GM12878 (cell line): ENCODE measurements at regions not wholly inside any gene's neighbourhood (a gene's known extent, or its start where the extent isn't known, plus 50 kb on each side); places are given as distances from the start of the nearest gene placed in this dataset.

Experiments
- ATAC-seq: fragments of 200-7000 bp; cut with Tn5 transposase; 3 replicates; pipeline ENCODE4 v1.9.1; 2020; ENCODE audit warnings: mild to moderate bottlenecking, moderate library complexity
- BruUV-seq: library from RNA; stranded (reverse); fragments of 400-500 nt; replicated peaks from 2 replicates; lab custom pipeline; 2021; lab: Mats Ljungman, UMichigan
- CTCF ChIA-PET: fragments of 300-600 bp; sonication (Branson Sonifier 250); formaldehyde crosslinking; extraction: SDS; loops from one replicate; lab custom pipeline; 2021; ENCODE audit warnings: inconsistent platforms; lab: Yijun Ruan, JAX
- POLR2A ChIA-PET: fragments of 350-600 bp; formaldehyde crosslinking; extraction: SDS; loops from one replicate; lab custom pipeline; 2021; ENCODE audit warnings: inconsistent platforms; lab: Charles Lee
- RAD21 ChIA-PET: fragments of 300-600 bp; sonication (Branson Sonifier 250); formaldehyde crosslinking; loops from one replicate; lab custom pipeline; 2023; ENCODE audit warnings: antibody characterized with exemption; ENCODE audit not compliant: unreplicated experiment; lab: Charles Lee
- SMC1A ChIA-PET: fragments of 300-600 bp; sonication (Branson Sonifier 250); formaldehyde crosslinking; loops from one replicate; lab custom pipeline; 2023; ENCODE audit not compliant: unreplicated experiment, uncharacterized antibody; lab: Charles Lee
- DNase-seq: peaks from one replicate; pipeline ENCODE4 v3.0.0-alpha.2; 2011; ENCODE audit warnings: low read depth, low spot score
- FAIRE-seq: peaks from 3 replicates; lab custom pipeline; 2011; peaks lifted over from hg19 to GRCh38; lab: Jason Lieb, UNC
- H2AFZ ChIP-seq: 2 replicates; pipeline ENCODE4 v1.6.0; 2011; ENCODE audit warnings: low read depth, low read length, control low read depth; ENCODE audit not compliant: control insufficient read depth
- H3K27ac ChIP-seq: 2 replicates; pipeline ENCODE4 v1.5.1; 2011; ENCODE audit warnings: control low read depth; ENCODE audit not compliant: control insufficient read depth, insufficient read depth
- H3K27me3 ChIP-seq, 2 experiments: replicated peaks in 1 of 2; 2 replicates each; pipeline versions ENCODE4 v1.6.0 to v1.6.1; 2011; ENCODE audit warnings: low read length in 1 of 2; ENCODE audit not compliant: control insufficient read depth in 2 of 2, insufficient read depth in 2 of 2
- H3K36me3 ChIP-seq, 2 experiments: 2 replicates each; pipeline ENCODE4 v1.5.1; 2011; ENCODE audit warnings: low read length in 1 of 2; ENCODE audit not compliant: control insufficient read depth in 2 of 2, insufficient read depth in 2 of 2
- H3K4me1 ChIP-seq: 2 replicates; pipeline ENCODE4 v1.6.1; 2011; ENCODE audit warnings: mild to moderate bottlenecking, low read length, moderate library complexity, mixed read lengths; ENCODE audit not compliant: control insufficient read depth, insufficient read depth
- H3K4me2 ChIP-seq: 2 replicates; pipeline ENCODE4 v1.6.0; 2011; ENCODE audit warnings: control low read depth; ENCODE audit not compliant: control insufficient read depth, insufficient read depth
- H3K4me3 ChIP-seq: fragments of 200-600 bp; sonication (generic); 2 replicates; pipeline ENCODE4 v1.5.1; 2016
- H3K79me2 ChIP-seq: 2 replicates; pipeline ENCODE4 v1.6.0; 2011; ENCODE audit warnings: low read length; ENCODE audit not compliant: control insufficient read depth, insufficient read depth
- H3K9ac ChIP-seq: 2 replicates; pipeline ENCODE4 v1.8.0; 2011; ENCODE audit warnings: low read length, control low read depth, mixed read lengths; ENCODE audit not compliant: control insufficient read depth, insufficient read depth
- H3K9me3 ChIP-seq: replicated peaks from 3 replicates; pipeline ENCODE4 v1.5.1; 2011; ENCODE audit warnings: mild to moderate bottlenecking, low read length; ENCODE audit not compliant: control insufficient read depth, insufficient read depth
- H4K20me1 ChIP-seq: 2 replicates; pipeline ENCODE4 v1.6.0; 2011; ENCODE audit not compliant: control insufficient read depth, insufficient read depth
- CBFB ChIP-seq: IDR thresholded peaks from 2 replicates; pipeline ENCODE4 v1.6.1; 2016; ENCODE audit warnings: antibody characterized with exemption, low read depth
- GABPA ChIP-seq: IDR thresholded peaks from 2 replicates; pipeline ENCODE4 v1.6.1; 2014; ENCODE audit warnings: antibody characterized with exemption, low read depth, mild to moderate bottlenecking, inconsistent platforms
- MTA2 ChIP-seq: fragments of 450-650 bp; IDR thresholded peaks from 2 replicates; pipeline ENCODE4 v1.6.1; 2016; ENCODE audit warnings: low read depth, mild to moderate bottlenecking, moderate library complexity
- NR2C2 ChIP-seq: IDR thresholded peaks from 2 replicates; pipeline ENCODE4 v1.6.1; 2011; ENCODE audit warnings: borderline replicate concordance, low read depth; ENCODE audit not compliant: control insufficient read depth, insufficient read length
- RAD51 ChIP-seq: fragments of 450-650 bp; IDR thresholded peaks from 2 replicates; pipeline ENCODE4 v1.6.1; 2016; ENCODE audit warnings: moderate library complexity, mild to moderate bottlenecking, inconsistent platforms
- SMAD1 ChIP-seq: fragments of 450-650 bp; IDR thresholded peaks from 2 replicates; pipeline ENCODE4 v1.6.1; 2018; ENCODE audit warnings: mild to moderate bottlenecking, low read depth; ENCODE audit not compliant: partially characterized antibody
- SUZ12 ChIP-seq: fragments of 200-600 bp; sonication (generic); IDR thresholded peaks from one replicate; pipeline ENCODE4 v1.6.1; 2018; ENCODE audit warnings: antibody characterized with exemption, mild to moderate bottlenecking; ENCODE audit not compliant: unreplicated experiment
- YY1 ChIP-seq: IDR thresholded peaks from 2 replicates; pipeline ENCODE4 v1.6.1; 2011; ENCODE audit warnings: low read depth, mild to moderate bottlenecking, low read length
- ZNF622 ChIP-seq: fragments of 450-650 bp; IDR thresholded peaks from 2 replicates; pipeline ENCODE4 v1.6.1; 2017; ENCODE audit warnings: mild to moderate bottlenecking, inconsistent platforms
- WGBS: methylation state at CpG from one replicate; pipeline ENCODE4 v1.1.6; 2016; ENCODE audit warnings: low lambda C conversion rate; ENCODE audit not compliant: insufficient replicate concordance, insufficient coverage; ENCODE audit errors: missing lambda C conversion rate; 5-methylcytosine and 5-hydroxymethylcytosine counted together
- in situ Hi-C: fragments of 300-500 bp; cut with MboI; formaldehyde crosslinking; loops from 9 replicates; pipeline ENCODE4 v1.14.3; 2018; ENCODE audit warnings: mixed read lengths
- intact Hi-C: fragments of 100-400 bp; cut with micrococcal nuclease; formaldehyde crosslinking; loops from one replicate; pipeline ENCODE4 v1.14.2; 2022; ENCODE audit not compliant: unreplicated experiment
- TF ChIP-seq, protein P1 (sequence below): IDR thresholded peaks from 2 replicates; pipeline ENCODE4 v1.6.1; 2011; ENCODE audit warnings: borderline replicate concordance, low read depth, mild to moderate bottlenecking, moderate library complexity, low read length; ENCODE audit not compliant: insufficient read depth, poor library complexity, severe bottlenecking
- TF ChIP-seq, protein P2 (sequence below): IDR thresholded peaks from 2 replicates; pipeline ENCODE4 v1.6.1; 2012; ENCODE audit warnings: mild to moderate bottlenecking, low read depth, low read length
- TF ChIP-seq, protein P3 (sequence below): fragments of 450-650 bp; IDR thresholded peaks from 2 replicates; pipeline ENCODE4 v1.6.1; 2016; ENCODE audit warnings: mild to moderate bottlenecking

GRCh38 chr13:95385798-95386197, 84.5 kb upstream of the ABCC4 start:
- CTCF ChIA-PET, result interaction anchor here (5.3 to 11.8 kb wide), 2 partner anchors 195 to 196 kb away, joined by 55 to 340 read pairs; no protein-coding TSS in a partner anchor
- intact Hi-C loops (no loop called here), in situ Hi-C loops (no loop called here)
- FAIRE-seq, result no peak
- no peak for ATAC-seq
- Histone ChIP-seq H3K9ac (no peak overlapping the region), H3K27ac (no peak overlapping the region), H3K4me2 (no peak overlapping the region), H2AFZ (no peak overlapping the region), H3K79me2 (no peaks in the 10 kb centered on the region), H3K36me3 (no peaks in the 10 kb centered on the region), H3K4me3 (no peak overlapping the region), H4K20me1 (no peaks in the 10 kb centered on the region), H3K4me1 (peaks cover 35% of the 10 kb centered on the region), H3K27me3 (no peaks in the 10 kb centered on the region), H3K9me3 (no peaks in the 10 kb centered on the region; the same call in 2 of the 3 replicates)
- no TSS peak for BruUV-seq
- DNase-seq, result no peak
- TF ChIP-seq MTA2 (no peak), SUZ12 (no peak), SMAD1 (no peak), YY1 (no peak), RAD51 (no peak), ZNF622 (no peak), GABPA (no peak), CBFB (no peak), NR2C2 (no peak)
- TF ChIP-seq, protein P1, sequence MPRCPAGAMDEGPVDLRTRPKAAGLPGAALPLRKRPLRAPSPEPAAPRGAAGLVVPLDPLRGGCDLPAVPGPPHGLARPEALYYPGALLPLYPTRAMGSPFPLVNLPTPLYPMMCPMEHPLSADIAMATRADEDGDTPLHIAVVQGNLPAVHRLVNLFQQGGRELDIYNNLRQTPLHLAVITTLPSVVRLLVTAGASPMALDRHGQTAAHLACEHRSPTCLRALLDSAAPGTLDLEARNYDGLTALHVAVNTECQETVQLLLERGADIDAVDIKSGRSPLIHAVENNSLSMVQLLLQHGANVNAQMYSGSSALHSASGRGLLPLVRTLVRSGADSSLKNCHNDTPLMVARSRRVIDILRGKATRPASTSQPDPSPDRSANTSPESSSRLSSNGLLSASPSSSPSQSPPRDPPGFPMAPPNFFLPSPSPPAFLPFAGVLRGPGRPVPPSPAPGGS, result no peak
- TF ChIP-seq, protein P2, sequence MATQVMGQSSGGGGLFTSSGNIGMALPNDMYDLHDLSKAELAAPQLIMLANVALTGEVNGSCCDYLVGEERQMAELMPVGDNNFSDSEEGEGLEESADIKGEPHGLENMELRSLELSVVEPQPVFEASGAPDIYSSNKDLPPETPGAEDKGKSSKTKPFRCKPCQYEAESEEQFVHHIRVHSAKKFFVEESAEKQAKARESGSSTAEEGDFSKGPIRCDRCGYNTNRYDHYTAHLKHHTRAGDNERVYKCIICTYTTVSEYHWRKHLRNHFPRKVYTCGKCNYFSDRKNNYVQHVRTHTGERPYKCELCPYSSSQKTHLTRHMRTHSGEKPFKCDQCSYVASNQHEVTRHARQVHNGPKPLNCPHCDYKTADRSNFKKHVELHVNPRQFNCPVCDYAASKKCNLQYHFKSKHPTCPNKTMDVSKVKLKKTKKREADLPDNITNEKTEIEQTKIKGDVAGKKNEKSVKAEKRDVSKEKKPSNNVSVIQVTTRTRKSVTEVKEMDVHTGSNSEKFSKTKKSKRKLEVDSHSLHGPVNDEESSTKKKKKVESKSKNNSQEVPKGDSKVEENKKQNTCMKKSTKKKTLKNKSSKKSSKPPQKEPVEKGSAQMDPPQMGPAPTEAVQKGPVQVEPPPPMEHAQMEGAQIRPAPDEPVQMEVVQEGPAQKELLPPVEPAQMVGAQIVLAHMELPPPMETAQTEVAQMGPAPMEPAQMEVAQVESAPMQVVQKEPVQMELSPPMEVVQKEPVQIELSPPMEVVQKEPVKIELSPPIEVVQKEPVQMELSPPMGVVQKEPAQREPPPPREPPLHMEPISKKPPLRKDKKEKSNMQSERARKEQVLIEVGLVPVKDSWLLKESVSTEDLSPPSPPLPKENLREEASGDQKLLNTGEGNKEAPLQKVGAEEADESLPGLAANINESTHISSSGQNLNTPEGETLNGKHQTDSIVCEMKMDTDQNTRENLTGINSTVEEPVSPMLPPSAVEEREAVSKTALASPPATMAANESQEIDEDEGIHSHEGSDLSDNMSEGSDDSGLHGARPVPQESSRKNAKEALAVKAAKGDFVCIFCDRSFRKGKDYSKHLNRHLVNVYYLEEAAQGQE, result no peak
- TF ChIP-seq, protein P3, sequence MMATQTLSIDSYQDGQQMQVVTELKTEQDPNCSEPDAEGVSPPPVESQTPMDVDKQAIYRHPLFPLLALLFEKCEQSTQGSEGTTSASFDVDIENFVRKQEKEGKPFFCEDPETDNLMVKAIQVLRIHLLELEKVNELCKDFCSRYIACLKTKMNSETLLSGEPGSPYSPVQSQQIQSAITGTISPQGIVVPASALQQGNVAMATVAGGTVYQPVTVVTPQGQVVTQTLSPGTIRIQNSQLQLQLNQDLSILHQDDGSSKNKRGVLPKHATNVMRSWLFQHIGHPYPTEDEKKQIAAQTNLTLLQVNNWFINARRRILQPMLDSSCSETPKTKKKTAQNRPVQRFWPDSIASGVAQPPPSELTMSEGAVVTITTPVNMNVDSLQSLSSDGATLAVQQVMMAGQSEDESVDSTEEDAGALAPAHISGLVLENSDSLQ, result no peak
- POLR2A ChIA-PET, result interaction anchor here (0.6 to 0.7 kb wide), 3 partner anchors 71 to 241 kb away, joined by 4 to 7 read pairs (median 4); no protein-coding TSS in a partner anchor
- SMC1A ChIA-PET, result interaction anchor here (1.1 to 9.4 kb wide), 2 partner anchors 15 to 197 kb away, joined by 3 to 122 read pairs; no protein-coding TSS in a partner anchor
- RAD21 ChIA-PET, result no interaction called here
- 38% methylated on average over 1 of the region's 1 CpG for WGBS
